CD4-positive, alpha-beta T cell (primary cell): ENCODE measurements at regions not wholly inside any gene's neighbourhood (a gene's known extent, or its start where the extent isn't known, plus 50 kb on each side); places are given as distances from the start of the nearest gene placed in this dataset.

ENCODE experiments used
- ATAC-seq: fragments of 200-7000 bp; cut with Tn5 transposase; one replicate; pipeline ENCODE4 v1.10.0; 2022; ENCODE audit warnings: mild to moderate bottlenecking; ENCODE audit not compliant: poor library complexity
- CTCF ChIA-PET: fragments of 350-600 bp; sonication (Branson Sonifier 250); formaldehyde crosslinking; loops from one replicate; lab custom pipeline; 2021; ENCODE audit warnings: antibody characterized with exemption, inconsistent platforms; lab: Charles Lee
- POLR2A ChIA-PET: fragments of 350-600 bp; sonication (Branson Sonifier 250); formaldehyde crosslinking; loops from one replicate; lab custom pipeline; 2021; ENCODE audit warnings: antibody characterized with exemption, inconsistent platforms; lab: Charles Lee
- DNase-seq, 14 experiments: peaks; one replicate each; pipeline ENCODE4 v3.0.0-alpha.2; 2013 to 2020; ENCODE audit warnings: mixed read lengths in 2 of 14
- H3K27ac ChIP-seq, 2 donors: one replicate each; pipeline versions ENCODE4 v1.5.1 to v1.7.0; 2013; ENCODE audit warnings: low read length in 2 of 2, low read depth in 1 of 2, mild to moderate bottlenecking in 1 of 2
- H3K27me3 ChIP-seq, 2 experiments: 1 replicate in 1 of 2; 2 replicates in 1 of 2; pipeline versions ENCODE4 v1.6.1 to v1.7.0; 2013; ENCODE audit warnings: low read length in 2 of 2, control low read depth in 1 of 2, mild to moderate bottlenecking in 1 of 2, moderate library complexity in 1 of 2; ENCODE audit not compliant: insufficient read depth in 2 of 2, control insufficient read depth in 1 of 2
- H3K36me3 ChIP-seq: one replicate; pipeline ENCODE4 v1.6.1; 2013; ENCODE audit warnings: low read length, control low read depth; ENCODE audit not compliant: insufficient read depth
- H3K4me1 ChIP-seq: one replicate; pipeline ENCODE4 v1.6.1; 2013; ENCODE audit warnings: low read length, control low read depth; ENCODE audit not compliant: insufficient read depth
- H3K4me3 ChIP-seq: one replicate; pipeline ENCODE4 v1.5.1; 2013; ENCODE audit warnings: mild to moderate bottlenecking, low read length, moderate library complexity
- H3K9me3 ChIP-seq, 2 experiments: 1 replicate in 1 of 2; 2 replicates in 1 of 2; pipeline versions ENCODE4 v1.6.1 to v1.7.0; 2013; ENCODE audit warnings: low read length in 2 of 2, mild to moderate bottlenecking in 2 of 2, control low read depth in 1 of 2, moderate library complexity in 1 of 2; ENCODE audit not compliant: control insufficient read depth in 1 of 2, insufficient read depth in 1 of 2
- H3K27ac Mint-ChIP-seq: one replicate; pipeline ENCODE4 v1.8.0; 2020; ENCODE audit warnings: mixed read lengths
- H3K27me3 Mint-ChIP-seq: one replicate; pipeline ENCODE4 v1.8.0; 2021; ENCODE audit warnings: mixed read lengths
- H3K36me3 Mint-ChIP-seq: one replicate; pipeline ENCODE4 v1.8.0; 2021; ENCODE audit warnings: low read depth, mixed read lengths
- H3K4me1 Mint-ChIP-seq: one replicate; pipeline ENCODE4 v1.8.0; 2021; ENCODE audit warnings: low read depth, mixed read lengths
- H3K4me3 Mint-ChIP-seq: one replicate; pipeline ENCODE4 v1.8.0; 2020; ENCODE audit warnings: mild to moderate bottlenecking, mixed read lengths
- H3K9me3 Mint-ChIP-seq: one replicate; pipeline ENCODE4 v1.8.0; 2020; ENCODE audit warnings: mixed read lengths
- intact Hi-C, 2 experiments: fragments of 100-400 bp; cut with DNase I in 1 of 2; cut with micrococcal nuclease in 1 of 2; formaldehyde crosslinking; loops; one replicate each; pipeline versions ENCODE4 v1.15.1 to v1.9.0; 2023 to 2025; cut with DNase I, micrococcal nuclease
- TF ChIP-seq, protein P1 (sequence below): fragments of 200-600 bp; IDR thresholded peaks from one replicate; pipeline ENCODE4 v1.8.0; 2022; ENCODE audit warnings: antibody characterized with exemption, mild to moderate bottlenecking

DNA sequence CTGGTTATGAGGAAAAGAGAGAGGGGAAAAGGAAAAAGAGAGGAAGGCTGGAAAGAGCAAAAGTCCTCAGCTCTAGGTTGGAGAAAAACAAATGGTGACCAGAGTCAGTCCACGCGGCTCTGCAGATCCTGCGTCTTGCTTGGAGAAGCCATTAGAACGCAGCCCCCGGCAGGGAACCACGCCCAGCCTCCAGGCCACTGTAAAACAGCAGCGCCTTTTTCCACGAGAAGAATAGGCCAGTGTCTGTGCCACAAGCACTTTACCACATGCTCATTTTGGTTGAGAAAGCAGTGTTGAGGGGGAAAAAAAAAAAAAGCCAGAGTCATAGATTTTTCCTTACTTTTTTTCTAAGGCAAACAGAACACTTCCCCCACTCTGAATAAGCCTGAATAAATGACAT is 846.9 kb upstream of the ADAMTS5 start:
- Mint-ChIP-seq H3K4me3 (no peak overlapping the region), H3K27me3 (no peaks in the 10 kb centered on the region), H3K4me1 (no peaks in the 10 kb centered on the region), H3K36me3 (no peaks in the 10 kb centered on the region), H3K9me3 (peaks cover 4% of the 10 kb centered on the region), H3K27ac (no peak overlapping the region)
- H3K36me3 ChIP-seq: no peaks in the 10 kb centered on the region
- no peaks in the 10 kb centered on the region for H3K4me1 ChIP-seq
- intact Hi-C loops: no loop called here
- H3K27ac ChIP-seq: no peak overlapping the region
- TF ChIP-seq, protein P1, sequence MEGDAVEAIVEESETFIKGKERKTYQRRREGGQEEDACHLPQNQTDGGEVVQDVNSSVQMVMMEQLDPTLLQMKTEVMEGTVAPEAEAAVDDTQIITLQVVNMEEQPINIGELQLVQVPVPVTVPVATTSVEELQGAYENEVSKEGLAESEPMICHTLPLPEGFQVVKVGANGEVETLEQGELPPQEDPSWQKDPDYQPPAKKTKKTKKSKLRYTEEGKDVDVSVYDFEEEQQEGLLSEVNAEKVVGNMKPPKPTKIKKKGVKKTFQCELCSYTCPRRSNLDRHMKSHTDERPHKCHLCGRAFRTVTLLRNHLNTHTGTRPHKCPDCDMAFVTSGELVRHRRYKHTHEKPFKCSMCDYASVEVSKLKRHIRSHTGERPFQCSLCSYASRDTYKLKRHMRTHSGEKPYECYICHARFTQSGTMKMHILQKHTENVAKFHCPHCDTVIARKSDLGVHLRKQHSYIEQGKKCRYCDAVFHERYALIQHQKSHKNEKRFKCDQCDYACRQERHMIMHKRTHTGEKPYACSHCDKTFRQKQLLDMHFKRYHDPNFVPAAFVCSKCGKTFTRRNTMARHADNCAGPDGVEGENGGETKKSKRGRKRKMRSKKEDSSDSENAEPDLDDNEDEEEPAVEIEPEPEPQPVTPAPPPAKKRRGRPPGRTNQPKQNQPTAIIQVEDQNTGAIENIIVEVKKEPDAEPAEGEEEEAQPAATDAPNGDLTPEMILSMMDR: no peak
- DNase-seq: no peak
- no peaks in the 10 kb centered on the region for H3K27me3 ChIP-seq
- no peak for ATAC-seq
- peaks cover 0 to 3% of the 10 kb centered on the region in 2 experiments for H3K9me3 ChIP-seq
- no peak overlapping the region for H3K4me3 ChIP-seq
- POLR2A ChIA-PET: no interaction called here
- CTCF ChIA-PET: no interaction called here

DNA sequence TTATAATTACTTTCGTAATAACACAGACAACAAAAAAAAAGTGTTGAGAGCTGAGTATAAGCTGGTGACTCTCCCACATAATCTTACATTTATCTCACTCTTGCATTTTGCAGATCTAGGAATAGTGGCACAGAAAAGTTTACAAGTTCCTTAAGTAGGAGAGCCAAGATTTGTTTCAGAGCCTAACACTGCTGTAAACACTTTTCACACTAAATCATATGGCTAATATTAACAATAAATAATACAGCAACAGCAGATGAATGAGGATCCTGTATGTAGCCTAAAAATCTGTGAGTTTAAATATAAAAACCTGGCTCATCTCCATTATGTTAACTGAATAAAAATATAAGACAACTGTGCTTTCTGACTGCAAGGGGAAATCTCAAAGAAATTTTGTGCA is 846.5 kb upstream of the ADAMTS5 start:
- Histone ChIP-seq H3K27ac (no peak overlapping the region), H3K4me1 (no peaks in the 10 kb centered on the region), H3K36me3 (no peaks in the 10 kb centered on the region), H3K9me3 (peaks cover 0 to 3% of the 10 kb centered on the region in 2 experiments), H3K27me3 (no peaks in the 10 kb centered on the region), H3K4me3 (no peak overlapping the region)
- intact Hi-C loops: no loop called here
- H3K9me3 Mint-ChIP-seq: peaks cover 4% of the 10 kb centered on the region
- H3K4me3 Mint-ChIP-seq: no peak overlapping the region
- H3K27ac Mint-ChIP-seq: no peak overlapping the region
- no peaks in the 10 kb centered on the region for H3K4me1 Mint-ChIP-seq
- ATAC-seq (no peak), DNase-seq (no peak)
- POLR2A ChIA-PET: no interaction called here
- CTCF ChIA-PET: no interaction called here
- H3K36me3 Mint-ChIP-seq: no peaks in the 10 kb centered on the region
- no peaks in the 10 kb centered on the region for H3K27me3 Mint-ChIP-seq
- TF ChIP-seq, protein P1: no peak

DNA sequence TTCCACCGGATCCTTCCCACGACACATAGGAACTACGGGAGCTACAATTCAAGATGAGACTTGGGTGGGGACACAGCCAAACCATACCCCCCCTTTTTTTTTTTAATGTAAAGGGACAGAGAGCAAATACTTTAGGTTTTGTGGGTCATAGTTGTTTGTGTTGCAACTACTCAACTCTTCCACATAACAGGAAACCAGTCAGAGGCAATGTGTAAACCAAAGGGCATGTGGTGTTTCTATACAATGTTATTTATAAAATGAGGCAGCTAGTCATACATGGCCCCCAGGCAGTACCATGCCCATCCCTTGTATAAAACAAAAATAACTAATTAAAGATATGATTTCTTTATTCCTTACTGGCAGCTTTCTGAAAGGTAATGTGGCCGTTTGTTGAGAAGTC is 845.4 kb upstream of the ADAMTS5 start:
- ATAC-seq: no peak
- no peak overlapping the region for H3K27ac Mint-ChIP-seq

More for the DNA sequence above, 845.4 kb upstream of the ADAMTS5 start:
- no peak overlapping the region for H3K4me3 ChIP-seq
- ChIA-PET POLR2A (no interaction called here), CTCF (no interaction called here)
- H3K4me1 ChIP-seq: no peaks in the 10 kb centered on the region
- Mint-ChIP-seq H3K36me3 (no peaks in the 10 kb centered on the region), H3K4me3 (no peak overlapping the region), H3K9me3 (peaks cover 4% of the 10 kb centered on the region), H3K27me3 (no peaks in the 10 kb centered on the region), H3K4me1 (no peaks in the 10 kb centered on the region)
- H3K36me3 ChIP-seq: no peaks in the 10 kb centered on the region
- H3K27me3 ChIP-seq: no peaks in the 10 kb centered on the region
- H3K27ac ChIP-seq: no peak overlapping the region
- peaks cover 0 to 3% of the 10 kb centered on the region in 2 experiments for H3K9me3 ChIP-seq
- intact Hi-C loops: no loop called here
- no peak for DNase-seq
- TF ChIP-seq, protein P1: no peak
